LNCAP (cell line): ENCODE measurements at regions not wholly inside any gene's neighbourhood (a gene's known extent, or its start where the extent isn't known, plus 50 kb on each side); places are given as distances from the start of the nearest gene placed in this dataset.

ENCODE experiments used
- TF ChIP-seq, protein P1 (sequence below): fragments of 450-650 bp; IDR thresholded peaks from 2 replicates; pipeline ENCODE4 v1.5.1; 2017; ENCODE audit warnings: mild to moderate bottlenecking

DNA sequence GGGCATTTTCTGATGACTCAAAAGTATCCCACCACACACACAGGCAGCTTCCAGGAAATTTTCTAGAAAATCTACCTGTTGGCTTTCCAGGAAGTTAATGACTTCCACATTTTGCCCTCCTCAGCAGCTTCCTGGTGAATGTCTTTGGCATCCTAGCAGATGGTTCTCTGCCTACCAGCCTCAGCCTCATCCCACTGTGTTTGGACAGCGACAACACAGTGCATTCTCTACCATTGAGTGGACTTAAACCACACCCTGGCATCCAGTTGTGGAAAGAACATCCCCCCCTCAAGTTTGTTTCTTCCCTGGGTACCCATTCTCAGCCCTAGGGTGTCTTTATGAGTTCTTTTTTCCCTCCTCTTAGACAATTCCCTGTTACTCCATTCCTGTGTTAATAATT lies 50.8 kb upstream of the GADL1 start:
- TF ChIP-seq, protein P1, sequence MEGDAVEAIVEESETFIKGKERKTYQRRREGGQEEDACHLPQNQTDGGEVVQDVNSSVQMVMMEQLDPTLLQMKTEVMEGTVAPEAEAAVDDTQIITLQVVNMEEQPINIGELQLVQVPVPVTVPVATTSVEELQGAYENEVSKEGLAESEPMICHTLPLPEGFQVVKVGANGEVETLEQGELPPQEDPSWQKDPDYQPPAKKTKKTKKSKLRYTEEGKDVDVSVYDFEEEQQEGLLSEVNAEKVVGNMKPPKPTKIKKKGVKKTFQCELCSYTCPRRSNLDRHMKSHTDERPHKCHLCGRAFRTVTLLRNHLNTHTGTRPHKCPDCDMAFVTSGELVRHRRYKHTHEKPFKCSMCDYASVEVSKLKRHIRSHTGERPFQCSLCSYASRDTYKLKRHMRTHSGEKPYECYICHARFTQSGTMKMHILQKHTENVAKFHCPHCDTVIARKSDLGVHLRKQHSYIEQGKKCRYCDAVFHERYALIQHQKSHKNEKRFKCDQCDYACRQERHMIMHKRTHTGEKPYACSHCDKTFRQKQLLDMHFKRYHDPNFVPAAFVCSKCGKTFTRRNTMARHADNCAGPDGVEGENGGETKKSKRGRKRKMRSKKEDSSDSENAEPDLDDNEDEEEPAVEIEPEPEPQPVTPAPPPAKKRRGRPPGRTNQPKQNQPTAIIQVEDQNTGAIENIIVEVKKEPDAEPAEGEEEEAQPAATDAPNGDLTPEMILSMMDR: no peak

DNA sequence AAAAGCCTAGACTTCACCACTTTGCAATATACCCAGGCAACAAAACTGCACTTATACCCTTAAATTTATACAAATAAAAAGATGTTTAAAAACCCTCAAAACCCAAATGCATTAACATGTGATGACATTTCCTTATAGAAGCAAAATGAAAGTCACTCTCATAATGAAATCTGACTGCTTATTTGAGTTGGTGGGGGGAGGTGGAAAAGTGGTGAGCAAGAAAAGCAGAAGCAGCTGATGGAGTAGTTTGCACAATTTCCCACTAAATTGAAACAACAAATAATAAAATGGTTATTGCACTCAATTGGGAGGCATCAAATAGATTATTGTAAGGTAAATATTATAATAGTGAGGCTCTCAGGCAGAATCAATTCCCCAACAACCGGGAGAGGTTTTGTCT lies 54.0 kb upstream of the GADL1 start:
- TF ChIP-seq, protein P1: no peak

DNA sequence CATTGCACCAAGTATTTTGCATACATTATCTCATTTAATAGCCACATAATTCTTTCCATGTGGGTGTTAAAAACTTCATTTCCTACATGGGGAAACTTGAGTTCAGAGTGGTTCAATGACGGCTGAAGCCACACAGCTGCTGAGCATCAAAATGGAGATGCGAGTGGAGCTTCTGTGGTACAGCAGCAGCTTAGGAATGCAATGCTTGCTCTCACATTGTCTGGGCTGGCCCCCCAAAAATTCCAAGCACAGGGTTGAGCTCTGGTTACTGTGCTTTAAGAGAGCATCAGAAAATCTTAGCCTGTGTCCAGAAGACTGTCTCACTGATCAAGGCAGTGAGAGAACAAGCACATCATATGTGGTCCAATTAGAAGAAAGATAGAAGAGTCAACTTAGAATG lies 57.4 kb upstream of the GADL1 start:
- TF ChIP-seq, protein P1: no peak

DNA sequence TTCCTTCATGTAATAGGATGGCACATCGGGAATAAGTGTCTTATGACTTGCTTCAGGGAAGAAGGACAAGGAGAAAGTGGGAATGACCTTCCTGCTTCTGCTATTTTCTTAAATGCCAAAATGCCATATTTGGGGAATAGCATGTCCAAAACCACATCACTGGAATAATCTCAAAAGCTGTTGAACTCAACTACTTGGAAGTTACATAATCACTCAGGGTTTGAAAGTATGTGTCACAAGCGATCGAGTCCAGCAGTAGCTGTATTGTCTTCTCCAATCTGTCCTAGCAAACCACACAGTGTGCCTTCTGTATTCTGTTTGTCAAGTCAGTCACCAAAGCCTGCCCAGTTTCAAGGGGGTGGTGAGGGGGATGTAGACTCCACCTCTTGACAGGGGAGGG lies 58.3 kb upstream of the GADL1 start:
- TF ChIP-seq, protein P1: no peak

DNA sequence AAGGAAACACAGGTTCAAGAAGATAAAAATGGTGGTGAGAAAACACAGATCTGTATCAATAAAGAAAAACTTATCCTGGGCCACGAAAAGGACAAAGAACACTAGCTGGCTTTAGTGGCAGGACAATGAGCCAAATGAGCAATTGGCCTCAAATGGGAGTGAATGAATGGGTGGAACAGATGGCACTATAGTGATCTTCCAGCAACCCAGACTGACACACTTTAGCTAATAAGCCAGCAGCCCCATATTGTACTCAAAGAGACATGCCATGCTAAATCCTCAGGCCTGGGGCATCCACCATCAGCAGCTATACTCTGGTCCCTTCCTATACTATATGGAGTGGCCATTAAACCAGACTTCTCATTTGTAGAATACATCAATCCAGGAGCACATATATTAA lies 60.0 kb upstream of the GADL1 start:
- TF ChIP-seq, protein P1: no peak

DNA sequence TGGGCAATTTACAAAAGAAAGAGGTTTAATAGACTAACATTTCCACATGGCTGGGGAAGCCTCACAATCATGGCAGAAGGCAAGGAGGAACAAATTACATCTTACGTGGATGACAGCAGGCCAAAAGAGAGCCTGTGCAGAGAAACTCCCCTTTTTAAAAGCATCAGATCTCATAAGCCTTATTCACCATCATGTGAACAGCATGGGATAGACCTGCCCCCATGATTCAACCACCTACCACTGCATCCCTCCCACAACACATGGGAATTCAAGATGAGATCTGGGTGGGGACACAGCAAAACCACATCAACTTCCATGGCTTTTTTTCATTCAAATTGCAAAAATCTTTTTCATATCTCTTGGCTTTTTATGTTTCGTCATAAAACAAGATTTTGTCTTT lies 67.6 kb upstream of the GADL1 start:
- TF ChIP-seq, protein P1: no peak

DNA sequence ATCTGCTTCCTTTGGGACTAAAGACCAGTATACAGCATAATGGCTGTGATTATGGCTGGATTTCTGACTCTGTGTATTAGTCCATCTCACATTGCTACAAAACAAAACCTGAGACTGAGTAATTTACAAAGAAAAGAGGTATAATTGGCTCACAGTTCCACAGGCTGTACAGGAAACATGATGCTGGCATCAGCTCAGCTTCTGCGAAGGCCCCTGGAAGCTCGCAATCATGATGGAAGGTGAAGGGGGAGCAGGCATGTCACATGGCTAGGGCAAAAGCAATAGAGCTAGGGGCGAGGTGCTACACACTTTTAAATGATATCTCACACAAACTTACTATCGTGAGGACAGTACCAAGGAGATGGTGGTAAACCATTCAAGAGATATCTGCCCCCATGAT lies 68.0 kb upstream of the GADL1 start:
- TF ChIP-seq, protein P1: no peak

DNA sequence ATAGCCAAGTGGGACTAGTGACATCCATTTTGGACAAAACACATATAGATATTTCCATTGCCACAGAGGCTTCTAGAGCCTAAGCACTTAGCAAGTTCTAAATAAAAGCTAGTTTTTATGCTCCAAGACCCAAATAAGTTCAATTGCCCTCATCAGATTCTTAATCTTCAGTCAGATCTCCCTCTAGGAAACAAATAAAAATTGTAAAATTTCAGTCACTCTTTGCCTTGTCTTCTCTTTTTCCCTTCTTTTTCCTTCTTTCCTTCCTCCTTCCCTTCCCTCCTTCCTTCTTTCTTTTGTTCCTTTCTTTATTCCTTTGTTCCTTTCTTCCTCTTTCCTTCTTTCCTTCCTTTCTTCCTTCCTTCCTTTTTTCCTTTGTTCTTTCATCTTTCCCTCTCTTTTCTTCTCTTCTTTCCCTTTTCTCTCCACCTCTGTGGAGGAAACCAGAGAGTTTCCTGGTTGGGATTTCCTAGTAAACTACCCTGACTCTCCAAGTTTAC lies 68.8 kb upstream of the GADL1 start:
- TF ChIP-seq, protein P1: no peak
